Eye (tissue), 1 donor: ENCODE measurements at regions not wholly inside any gene's neighbourhood (a gene's known extent, or its start where the extent isn't known, plus 50 kb on each side); places are given as distances from the start of the nearest gene placed in this dataset.

Source experiments
- DNase-seq: peaks from one replicate; pipeline ENCODE4 v3.0.0-alpha.2; 2015

- no peak for DNase-seq
Observed at GRCh38 chr2:186189816-186190215, 296.2 kb upstream of the ZC3H15 start.

DNA sequence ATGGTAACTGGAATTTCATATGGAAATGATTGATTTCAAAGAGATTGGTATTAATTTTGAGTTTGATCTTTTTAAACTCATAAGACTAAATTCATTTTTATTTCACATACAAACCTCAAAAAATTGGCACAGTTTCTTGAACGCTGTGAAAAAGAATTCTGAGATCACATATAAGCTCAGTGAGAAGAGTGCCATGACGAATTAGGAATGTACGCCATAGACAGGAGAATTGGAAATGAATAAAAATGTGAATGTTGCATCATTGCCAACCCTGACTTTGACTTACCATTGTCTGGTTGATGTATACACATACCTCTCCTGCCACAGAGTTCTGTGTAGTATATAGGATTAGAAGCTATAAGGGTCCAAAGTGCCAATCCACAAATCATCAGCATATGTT is 290.4 kb upstream of the ZC3H15 start:
- peak; percentile 18 for DNase-seq

GRCh38 chr2:186197955-186198354 is 288.1 kb upstream of the ZC3H15 start:
- no peak for DNase-seq

- DNase-seq = no peak
Observed at GRCh38 chr2:186199029-186199428, 287.0 kb upstream of the ZC3H15 start.

DNA sequence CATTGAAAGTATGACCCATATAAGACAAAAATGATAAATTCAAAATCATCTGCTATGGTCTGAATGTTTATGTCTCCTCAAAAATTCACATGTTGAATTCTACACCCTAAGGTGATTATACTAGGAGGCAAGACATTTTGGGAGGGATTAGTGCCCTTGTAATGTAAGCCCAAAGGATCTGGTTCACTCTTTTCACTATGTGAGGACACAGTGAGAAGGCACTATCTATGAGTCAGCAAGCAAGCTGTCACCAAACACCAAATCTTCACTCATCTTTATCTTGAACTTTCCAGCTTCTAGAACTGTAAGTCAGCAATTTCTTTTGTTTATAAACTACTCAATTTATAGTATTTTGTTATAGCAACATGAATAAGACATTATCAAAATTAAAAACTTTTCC is 284.7 kb upstream of the ZC3H15 start:
- no peak for DNase-seq

DNA sequence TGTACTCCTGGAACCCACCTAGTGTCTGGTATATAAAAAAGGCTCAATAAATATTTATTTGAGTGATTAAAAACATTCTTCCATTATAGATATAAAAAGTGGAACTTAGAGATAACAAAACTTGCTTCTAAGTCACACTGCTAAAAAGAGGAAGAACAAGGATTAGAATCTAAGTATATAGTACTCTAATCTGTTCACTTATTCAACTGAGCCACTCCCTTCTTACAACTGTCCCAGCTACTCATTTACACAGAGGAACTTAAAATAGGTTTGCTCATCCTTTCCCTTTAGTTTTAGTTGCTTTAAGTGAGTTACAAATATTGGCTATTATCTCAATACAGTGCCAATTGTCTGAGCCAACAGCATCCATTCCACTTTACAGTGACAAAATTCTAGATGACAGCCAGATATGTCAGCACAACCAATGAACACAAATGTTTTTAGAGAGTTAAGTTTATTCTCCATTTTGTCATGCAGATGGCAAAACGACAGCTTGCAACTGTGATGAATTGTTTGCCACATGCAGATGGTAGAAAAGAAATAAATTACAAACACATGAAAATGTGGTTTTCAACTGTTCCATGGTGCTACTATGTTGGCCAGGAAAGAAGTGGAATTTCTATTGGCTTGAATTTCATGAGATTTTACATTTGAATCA is 280.7 kb upstream of the ZC3H15 start:
- peak; percentile 5 for DNase-seq

DNA sequence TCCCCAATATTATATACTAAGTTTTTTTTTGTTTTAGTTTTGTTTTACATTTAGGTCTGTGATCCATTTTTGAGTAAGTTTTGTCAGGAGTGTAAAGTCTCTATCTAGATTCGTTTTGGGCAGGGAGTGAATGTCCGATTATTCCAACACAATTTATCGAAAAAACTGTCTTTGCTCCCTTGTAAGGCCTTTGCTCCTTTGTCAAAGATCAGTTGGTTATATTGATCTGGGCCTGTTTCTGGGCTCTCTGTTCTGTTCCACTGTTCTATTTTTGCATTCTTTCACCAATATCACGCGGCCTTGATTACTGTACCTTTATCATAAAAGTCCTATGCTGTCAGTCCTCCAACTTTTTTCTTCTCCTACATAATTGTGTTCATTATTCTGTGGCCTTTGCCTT is 276.5 kb upstream of the ZC3H15 start:
- DNase-seq = no peak

DNA sequence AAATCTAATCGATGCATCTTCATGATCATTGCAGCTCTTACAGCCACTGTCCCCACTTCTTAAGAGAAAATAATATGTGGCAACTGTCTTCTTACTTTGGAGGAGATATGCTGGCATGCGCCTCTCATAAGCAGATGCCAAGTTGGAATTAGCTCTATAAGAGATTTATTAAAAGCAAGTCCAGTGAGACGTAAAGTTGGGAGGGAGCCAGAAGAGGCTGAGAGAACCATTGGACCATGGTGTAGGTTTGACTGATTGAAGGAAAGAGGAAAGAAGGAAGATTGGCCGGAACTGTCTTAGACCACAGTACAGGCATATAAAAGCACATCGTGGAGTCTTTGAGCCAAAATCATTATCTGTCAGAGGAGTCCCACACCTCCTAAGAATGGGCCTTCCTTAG is 265.7 kb upstream of the ZC3H15 start:
- no peak for DNase-seq

GRCh38 chr2:186229265-186229664 is 256.8 kb upstream of the ZC3H15 start:
- DNase-seq = no peak

DNA sequence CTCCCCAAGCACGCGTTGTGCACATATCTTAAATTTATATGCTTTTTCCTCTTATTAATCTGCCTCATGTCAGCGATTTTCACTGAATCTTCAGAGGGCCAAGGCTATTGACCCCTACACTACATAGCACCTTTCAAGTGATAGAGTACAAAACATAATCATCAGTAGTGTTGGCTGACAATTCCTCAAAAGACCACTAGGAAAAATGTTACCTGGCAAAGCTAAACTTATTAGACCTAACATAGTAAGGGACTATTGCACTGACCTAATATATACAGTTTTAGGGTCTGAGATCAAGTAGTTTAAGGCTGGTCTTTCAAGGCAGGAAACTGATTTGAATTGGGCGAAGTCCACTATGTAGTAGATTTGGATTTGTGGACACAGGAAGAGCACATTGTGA is 244.2 kb upstream of the ZC3H15 start:
- DNase-seq = no peak

GRCh38 chr2:186254759-186255158 is 231.3 kb upstream of the ZC3H15 start:
- no peak for DNase-seq

DNA sequence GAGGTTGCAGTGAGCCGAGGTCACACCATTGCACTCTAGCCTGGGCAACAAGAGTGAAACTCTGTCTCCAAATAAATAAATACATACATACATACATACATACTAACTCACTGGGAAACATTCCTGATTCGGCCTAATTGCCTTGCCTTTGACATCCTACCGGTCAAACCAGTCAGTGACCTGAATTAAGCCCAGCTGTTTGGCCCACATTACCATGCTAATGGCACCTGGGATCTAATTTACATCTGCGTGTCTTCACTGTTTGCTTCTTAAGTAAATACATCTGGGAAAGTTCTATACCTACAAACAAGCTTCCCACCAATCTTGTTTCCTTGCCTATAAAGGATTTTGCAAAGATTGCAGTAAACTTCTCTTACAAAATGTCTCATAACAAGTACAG is 230.2 kb upstream of the ZC3H15 start:
- DNase-seq = peak; percentile 21

GRCh38 chr2:186256540-186256939 is 229.5 kb upstream of the ZC3H15 start:
- DNase-seq = peak; percentile 82

GRCh38 chr2:186263673-186264250 is 222.3 kb upstream of the ZC3H15 start:
- no peak for DNase-seq

GRCh38 chr2:186269536-186269935 is 216.5 kb upstream of the ZC3H15 start:
- DNase-seq = no peak

GRCh38 chr2:186273953-186274352 is 212.1 kb upstream of the ZC3H15 start:
- no peak for DNase-seq

DNA sequence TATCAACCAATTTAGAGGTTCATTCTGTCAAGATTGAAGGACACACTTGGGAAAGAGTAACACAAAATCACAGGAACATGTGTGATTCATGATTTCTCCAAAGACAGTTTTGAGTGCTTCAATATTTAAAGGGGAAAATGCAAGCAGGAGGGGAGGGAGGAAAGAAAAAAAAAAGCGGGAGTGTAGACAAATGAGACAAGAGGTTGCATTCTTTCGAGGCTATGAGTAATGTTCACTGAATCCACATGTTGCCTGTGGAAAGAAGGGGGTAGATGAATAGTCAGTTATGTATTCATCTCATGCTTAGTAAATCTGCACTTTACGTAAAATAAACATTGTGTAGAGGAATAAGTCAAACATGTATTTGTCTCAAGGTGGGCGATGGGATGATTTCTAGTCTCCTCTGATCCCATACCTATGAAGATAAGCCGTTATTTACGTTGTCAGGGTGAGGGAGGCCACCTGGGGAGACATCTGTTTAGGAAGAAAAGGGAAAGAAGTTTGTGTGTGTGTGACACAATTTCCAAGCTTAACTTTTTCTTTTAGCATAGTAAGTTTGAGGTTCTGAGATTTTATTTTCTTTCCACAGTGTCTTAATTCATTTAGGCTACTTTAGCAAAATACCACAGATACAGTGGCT is 211.0 kb upstream of the ZC3H15 start:
- no peak for DNase-seq

DNA sequence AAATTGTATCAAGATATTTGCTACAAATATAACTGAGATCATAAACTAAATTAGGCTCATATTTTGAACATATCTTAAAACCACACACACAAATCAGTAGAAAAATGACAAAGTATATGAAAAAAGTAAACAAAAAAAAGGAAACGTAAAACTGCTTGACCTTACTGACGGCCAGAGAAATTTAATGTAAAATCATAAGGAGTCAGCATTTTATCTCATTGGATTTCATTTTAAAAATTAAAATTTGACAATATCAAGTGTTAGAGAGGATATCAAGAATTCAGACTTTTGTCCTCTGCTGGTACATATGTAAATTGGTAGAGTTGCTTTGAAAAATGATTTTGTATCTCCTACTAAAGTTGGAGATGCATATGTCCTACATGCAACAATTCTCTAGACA is 209.2 kb upstream of the ZC3H15 start:
- no peak for DNase-seq

DNA sequence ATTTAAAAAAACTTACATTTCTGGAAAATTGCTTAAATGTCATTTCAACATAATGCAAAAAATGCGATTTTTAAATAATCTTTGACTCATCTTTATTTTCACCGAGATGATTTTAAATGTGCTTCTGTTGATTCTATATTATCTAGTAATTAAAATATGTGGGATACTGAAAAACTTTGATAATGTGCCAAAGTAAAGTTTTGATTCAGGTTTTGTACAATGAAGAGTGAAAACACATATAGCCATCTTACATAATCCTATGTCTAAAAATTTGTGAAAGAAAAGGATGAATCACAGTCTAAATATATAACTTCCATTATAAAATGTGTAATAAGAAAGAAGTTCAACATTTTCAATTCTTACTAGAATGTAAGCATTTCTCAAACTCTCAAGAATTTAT is 204.3 kb upstream of the ZC3H15 start:
- no peak for DNase-seq

GRCh38 chr2:186294248-186294888 is 191.7 kb upstream of the ZC3H15 start:
- no peak for DNase-seq

DNA sequence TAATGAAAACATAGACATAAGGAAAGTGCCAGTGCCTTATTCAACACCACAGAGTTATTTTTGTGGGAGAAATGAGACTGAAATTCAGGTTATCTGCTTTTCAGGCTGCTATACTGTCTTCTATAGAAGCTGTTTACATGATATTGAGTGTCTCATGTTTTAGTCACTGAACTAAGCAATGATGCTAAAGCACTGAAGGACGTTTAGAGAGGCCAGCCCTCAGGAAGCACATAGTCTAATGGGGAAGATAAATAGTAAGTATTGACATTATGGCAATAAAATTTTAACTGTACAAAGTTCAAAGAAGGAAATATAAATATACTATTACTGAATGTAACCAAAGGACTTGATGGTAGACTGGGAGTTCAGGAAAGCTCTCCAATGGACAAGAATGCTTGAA is 186.4 kb upstream of the ZC3H15 start:
- DNase-seq = no peak

DNA sequence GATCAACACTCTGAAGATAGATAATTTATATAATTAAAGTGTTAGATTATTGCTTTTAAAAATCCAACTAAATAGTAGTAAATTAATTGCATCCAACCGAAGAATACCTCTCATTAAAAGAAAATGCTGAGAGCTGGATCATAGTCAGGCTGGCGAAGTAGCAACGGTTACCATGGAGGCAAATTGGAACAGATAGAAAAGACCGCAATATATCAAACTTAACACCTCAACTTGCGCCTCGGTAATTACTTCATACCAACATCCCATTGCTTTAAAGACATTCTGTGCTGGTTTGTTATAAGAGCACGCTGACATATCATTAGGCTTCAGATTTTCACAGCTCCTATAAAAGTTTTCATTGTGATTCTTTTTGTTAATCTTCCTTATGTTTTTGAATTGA is 183.8 kb upstream of the ZC3H15 start:
- DNase-seq = no peak

GRCh38 chr2:186303091-186303490 is 183.0 kb upstream of the ZC3H15 start:
- DNase-seq = no peak

GRCh38 chr2:186304064-186304463 is 182.0 kb upstream of the ZC3H15 start:
- no peak for DNase-seq
